ENCODE measurements at regions not wholly inside any gene's neighbourhood (a gene's known extent, or its start where the extent isn't known, plus 50 kb on each side); places are given as distances from the start of the nearest gene placed in this dataset.

DNA sequence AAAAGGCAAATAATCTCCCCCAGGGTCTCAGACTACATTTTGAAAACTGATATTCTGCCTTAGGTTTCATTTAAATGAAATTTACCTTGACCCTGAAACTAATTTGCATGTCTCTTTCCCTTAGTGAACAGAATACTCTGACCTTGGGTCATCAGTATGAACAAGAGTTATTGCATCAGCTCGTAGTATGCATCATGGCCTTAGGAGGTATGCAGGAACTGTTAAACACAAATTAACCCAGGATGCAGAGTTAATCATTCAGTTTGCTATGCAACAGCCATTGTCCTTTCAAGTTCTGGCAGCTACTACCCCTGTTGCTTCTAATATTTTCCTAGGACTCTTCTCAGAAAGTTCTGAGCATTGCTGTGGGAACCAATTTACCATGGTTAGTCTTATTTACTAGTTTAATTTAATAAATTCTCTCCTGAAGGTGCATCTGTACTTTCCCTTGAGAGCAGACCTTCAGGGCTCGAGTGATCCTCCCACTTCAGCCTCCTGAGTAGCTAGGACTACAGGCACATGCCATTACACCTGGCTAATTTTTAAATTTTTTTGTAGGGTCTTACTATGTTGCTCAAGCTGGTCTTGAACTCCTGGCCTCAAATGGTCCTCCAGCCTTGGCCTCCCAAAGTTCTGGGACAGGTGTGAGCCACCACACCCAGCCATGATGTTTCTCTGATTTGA is 126.7 kb downstream of the TTC6 start:
- TF ChIP-seq, protein P1, sequence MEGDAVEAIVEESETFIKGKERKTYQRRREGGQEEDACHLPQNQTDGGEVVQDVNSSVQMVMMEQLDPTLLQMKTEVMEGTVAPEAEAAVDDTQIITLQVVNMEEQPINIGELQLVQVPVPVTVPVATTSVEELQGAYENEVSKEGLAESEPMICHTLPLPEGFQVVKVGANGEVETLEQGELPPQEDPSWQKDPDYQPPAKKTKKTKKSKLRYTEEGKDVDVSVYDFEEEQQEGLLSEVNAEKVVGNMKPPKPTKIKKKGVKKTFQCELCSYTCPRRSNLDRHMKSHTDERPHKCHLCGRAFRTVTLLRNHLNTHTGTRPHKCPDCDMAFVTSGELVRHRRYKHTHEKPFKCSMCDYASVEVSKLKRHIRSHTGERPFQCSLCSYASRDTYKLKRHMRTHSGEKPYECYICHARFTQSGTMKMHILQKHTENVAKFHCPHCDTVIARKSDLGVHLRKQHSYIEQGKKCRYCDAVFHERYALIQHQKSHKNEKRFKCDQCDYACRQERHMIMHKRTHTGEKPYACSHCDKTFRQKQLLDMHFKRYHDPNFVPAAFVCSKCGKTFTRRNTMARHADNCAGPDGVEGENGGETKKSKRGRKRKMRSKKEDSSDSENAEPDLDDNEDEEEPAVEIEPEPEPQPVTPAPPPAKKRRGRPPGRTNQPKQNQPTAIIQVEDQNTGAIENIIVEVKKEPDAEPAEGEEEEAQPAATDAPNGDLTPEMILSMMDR (IDR thresholded peaks at IDR 0.05): no peak

DNA sequence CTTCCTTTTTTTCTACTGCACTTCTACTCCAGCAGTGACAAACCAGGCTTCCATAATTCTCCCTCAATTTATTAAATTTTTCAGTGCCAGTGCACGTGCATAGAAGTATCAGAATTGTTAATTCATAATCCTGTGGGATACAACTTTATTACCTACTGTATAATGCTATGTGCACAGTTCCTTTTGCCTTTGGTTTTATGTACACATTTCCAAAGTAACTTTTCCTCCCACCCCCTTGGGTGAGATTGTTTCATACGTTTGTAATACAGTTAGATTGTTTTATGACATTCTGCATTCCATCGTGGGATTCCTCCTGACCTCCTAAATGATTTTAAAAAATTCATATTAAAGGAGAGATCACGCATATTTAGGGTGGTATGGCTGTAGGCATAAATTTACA is 128.1 kb downstream of the TTC6 start:
- TF ChIP-seq, protein P1 (IDR thresholded peaks at IDR 0.05): no peak

DNA sequence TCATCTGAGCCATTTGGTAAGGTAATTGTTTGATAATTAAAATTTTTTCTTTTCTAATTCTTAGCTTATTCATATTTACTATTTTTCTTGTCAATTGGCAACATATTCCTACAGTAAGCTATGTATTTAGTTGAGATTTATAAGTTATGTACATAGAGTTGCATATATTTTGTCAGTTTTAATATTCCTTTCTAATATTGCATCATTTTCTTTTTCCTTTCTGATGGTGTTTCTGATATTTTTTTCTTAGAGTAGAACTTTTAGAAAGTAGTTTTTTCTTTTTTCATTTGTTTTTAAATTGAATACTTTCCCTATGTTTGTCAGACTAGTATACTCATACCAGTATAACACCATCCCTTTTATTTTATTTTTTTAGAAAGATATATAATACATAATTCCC is 131.3 kb downstream of the TTC6 start:
- TF ChIP-seq, protein P1 (IDR thresholded peaks at IDR 0.05): no peak

DNA sequence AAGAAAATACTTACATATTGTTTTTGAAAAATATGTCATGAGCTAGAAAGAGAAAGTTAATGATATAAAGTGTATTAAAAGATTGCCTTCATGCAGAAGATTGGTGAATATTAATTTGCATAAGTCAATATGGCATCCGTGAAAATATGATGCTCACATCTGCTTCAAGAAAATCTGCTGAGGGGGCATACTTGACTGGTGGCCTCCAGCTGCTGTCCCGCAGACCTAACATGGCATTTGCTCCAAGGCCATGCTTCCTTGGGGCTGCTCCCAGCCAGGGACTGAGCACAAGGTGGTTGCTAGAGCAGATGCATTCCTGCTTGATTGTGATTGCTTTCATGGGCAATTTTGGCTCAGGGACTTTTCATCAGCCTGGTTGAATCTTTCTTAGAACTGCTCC is 133.8 kb downstream of the TTC6 start:
- TF ChIP-seq, protein P1 (IDR thresholded peaks at IDR 0.05): no peak

DNA sequence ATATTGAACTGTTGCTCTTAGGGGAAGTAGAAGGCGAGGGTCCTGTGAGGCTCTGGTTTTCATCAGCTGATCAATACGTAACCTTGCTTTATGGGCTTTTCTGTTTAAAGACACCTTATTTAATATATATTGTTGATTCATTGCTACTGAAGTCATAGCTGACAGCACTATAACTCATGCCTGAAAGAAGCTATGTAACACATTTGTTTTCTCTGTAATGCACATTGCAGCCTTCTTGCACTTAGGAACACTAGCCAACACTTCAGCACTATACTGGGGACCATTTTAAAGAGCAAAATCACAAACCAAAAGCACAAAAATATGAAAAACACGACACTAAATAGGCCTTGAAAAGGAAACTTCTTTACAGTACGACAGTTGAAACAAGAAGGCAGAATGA is 135.7 kb downstream of the TTC6 start:
- TF ChIP-seq, protein P1 (IDR thresholded peaks at IDR 0.05): no peak

DNA sequence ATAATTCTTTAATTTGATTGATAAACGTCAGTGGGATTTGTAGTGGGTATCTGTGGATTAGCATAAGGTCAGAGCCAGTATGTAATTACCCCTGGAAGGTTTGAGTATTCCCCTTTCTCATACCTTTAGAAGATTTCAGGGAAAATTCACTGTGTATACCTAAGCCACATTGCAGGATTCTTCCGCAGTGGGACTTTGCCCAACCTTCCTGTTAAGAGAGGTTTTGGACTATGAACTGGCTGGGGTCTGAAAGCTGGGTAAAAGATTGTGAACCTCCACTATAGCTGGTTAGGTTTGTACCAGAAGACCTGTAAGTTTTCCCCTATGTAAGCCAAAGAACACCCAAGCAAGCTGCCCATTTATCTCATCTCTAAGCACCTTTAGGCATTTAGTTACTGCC is 150.2 kb downstream of the TTC6 start:
- TF ChIP-seq, protein P1 (IDR thresholded peaks at IDR 0.05): no peak

DNA sequence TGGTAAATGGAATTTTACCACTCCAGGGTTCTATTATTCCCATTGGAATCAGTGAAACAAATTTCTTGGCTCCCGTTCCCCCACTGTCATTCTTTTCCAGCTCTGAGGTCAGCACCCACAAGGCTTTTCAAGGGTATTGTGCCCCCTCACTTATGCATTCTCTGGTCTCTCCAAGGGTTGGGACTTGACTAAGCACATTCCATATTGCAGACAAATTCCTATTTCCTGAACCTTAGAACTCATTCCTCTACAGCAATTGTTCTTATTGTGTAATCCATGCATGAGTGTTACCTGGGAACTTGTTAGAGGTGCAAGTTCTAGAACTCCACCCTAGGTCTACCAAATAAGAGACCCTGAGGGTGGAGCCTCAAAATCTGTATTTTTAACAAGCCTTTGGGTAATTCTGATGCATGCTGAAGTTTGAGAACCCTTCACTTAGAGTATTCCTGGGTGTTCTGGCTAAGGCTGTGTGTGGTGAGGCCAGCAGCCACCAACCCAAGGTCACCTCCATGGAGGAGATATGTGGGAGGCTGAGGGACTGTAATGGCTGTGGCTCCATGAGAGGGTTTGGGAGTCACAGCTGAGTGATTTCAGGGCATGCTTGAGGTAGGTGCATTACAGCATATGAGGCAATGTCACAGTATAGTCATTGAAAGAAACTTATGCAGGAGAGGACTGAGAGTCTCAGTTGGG is 150.9 kb downstream of the TTC6 start:
- TF ChIP-seq, protein P1 (IDR thresholded peaks at IDR 0.05): no peak

Data from LNCAP (cell line).